HG03342 (cell line): ENCODE measurements at regions not wholly inside any gene's neighbourhood (a gene's known extent, or its start where the extent isn't known, plus 50 kb on each side); places are given as distances from the start of the nearest gene placed in this dataset.
"Not testable (repeated sequence)": the region's sequence is repeated elsewhere in the genome, so short reads cannot be mapped to it uniquely, and the experiment has no call there.

Experiments
- ATAC-seq: cut with Tn5 transposase; IDR thresholded peaks from one replicate; pipeline ENCODE4 v1.9.1; 2021; ENCODE audit warnings: mild to moderate bottlenecking, moderate library complexity; ENCODE audit not compliant: unreplicated experiment

GRCh38 chr2:224155896-224156295 lies 116.8 kb upstream of the SERPINE2 start:
- ATAC-seq = no peak

- no peak for ATAC-seq
Observed at GRCh38 chr2:224155371-224155770, 116.3 kb upstream of the SERPINE2 start.

GRCh38 chr2:224151680-224152310 lies 112.7 kb upstream of the SERPINE2 start:
- ATAC-seq = no peak

- ATAC-seq = no peak
Observed at GRCh38 chr2:224151161-224151560, 112.1 kb upstream of the SERPINE2 start.

- not testable (repeated sequence) for ATAC-seq
Observed at GRCh38 chr2:224148058-224148457, 109.0 kb upstream of the SERPINE2 start.

GRCh38 chr2:224147174-224147573 lies 108.1 kb upstream of the SERPINE2 start:
- no peak for ATAC-seq

GRCh38 chr2:224146356-224147160 lies 107.5 kb upstream of the SERPINE2 start:
- no peak for ATAC-seq

- ATAC-seq = no peak
Observed at GRCh38 chr2:224145751-224146355, 106.8 kb upstream of the SERPINE2 start.

GRCh38 chr2:224143526-224143925 lies 104.4 kb upstream of the SERPINE2 start:
- ATAC-seq = no peak

GRCh38 chr2:224142397-224143312 lies 103.6 kb upstream of the SERPINE2 start:
- no peak for ATAC-seq

GRCh38 chr2:224141304-224141703 lies 102.2 kb upstream of the SERPINE2 start:
- ATAC-seq = no peak

- no peak for ATAC-seq
Observed at GRCh38 chr2:224137208-224137607, 98.1 kb upstream of the SERPINE2 start.

GRCh38 chr2:224136396-224136795 lies 97.3 kb upstream of the SERPINE2 start:
- no peak for ATAC-seq

GRCh38 chr2:224135881-224136280 lies 96.8 kb upstream of the SERPINE2 start:
- no peak for ATAC-seq

GRCh38 chr2:224134003-224134734 lies 95.1 kb upstream of the SERPINE2 start:
- no peak for ATAC-seq

GRCh38 chr2:224133387-224133786 lies 94.3 kb upstream of the SERPINE2 start:
- no peak for ATAC-seq

- no peak for ATAC-seq
Observed at GRCh38 chr2:224127871-224128501, 88.9 kb upstream of the SERPINE2 start.

GRCh38 chr2:224126440-224126839 lies 87.4 kb upstream of the SERPINE2 start:
- no peak for ATAC-seq

GRCh38 chr2:224126003-224126402 lies 86.9 kb upstream of the SERPINE2 start:
- no peak for ATAC-seq

- no peak for ATAC-seq
Observed at GRCh38 chr2:224122542-224122941, 83.5 kb upstream of the SERPINE2 start.
